ENCODE measurements at regions not wholly inside any gene's neighbourhood (a gene's known extent, or its start where the extent isn't known, plus 50 kb on each side); places are given as distances from the start of the nearest gene placed in this dataset.

DNA sequence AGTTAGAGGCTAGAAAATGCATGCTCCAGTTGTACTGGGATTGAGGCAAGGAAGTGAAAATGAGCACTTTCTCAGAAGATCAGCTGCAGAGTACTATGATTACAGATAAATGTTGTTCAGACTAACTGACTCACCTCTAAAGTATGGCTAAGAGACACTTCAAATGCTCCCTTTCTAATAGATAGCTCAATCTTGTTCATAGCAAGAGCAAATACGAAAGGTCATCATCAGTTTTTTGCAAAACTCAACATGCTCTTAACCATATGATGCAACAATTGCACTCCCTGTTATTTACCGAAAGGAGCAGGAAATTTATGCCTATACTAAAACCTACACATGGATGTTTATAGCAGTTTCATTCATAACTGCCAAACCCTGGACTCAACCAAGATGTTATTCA, 838.4 kb upstream of the INTU start:
- no peak overlapping the region for H3K4me3 ChIP-seq (replicated peaks in 1 of 3; ENCODE audit: insufficient read depth in 1 of 3, low read depth in 2 of 3, low read length in 3 of 3)
- TF ChIP-seq, protein P1, sequence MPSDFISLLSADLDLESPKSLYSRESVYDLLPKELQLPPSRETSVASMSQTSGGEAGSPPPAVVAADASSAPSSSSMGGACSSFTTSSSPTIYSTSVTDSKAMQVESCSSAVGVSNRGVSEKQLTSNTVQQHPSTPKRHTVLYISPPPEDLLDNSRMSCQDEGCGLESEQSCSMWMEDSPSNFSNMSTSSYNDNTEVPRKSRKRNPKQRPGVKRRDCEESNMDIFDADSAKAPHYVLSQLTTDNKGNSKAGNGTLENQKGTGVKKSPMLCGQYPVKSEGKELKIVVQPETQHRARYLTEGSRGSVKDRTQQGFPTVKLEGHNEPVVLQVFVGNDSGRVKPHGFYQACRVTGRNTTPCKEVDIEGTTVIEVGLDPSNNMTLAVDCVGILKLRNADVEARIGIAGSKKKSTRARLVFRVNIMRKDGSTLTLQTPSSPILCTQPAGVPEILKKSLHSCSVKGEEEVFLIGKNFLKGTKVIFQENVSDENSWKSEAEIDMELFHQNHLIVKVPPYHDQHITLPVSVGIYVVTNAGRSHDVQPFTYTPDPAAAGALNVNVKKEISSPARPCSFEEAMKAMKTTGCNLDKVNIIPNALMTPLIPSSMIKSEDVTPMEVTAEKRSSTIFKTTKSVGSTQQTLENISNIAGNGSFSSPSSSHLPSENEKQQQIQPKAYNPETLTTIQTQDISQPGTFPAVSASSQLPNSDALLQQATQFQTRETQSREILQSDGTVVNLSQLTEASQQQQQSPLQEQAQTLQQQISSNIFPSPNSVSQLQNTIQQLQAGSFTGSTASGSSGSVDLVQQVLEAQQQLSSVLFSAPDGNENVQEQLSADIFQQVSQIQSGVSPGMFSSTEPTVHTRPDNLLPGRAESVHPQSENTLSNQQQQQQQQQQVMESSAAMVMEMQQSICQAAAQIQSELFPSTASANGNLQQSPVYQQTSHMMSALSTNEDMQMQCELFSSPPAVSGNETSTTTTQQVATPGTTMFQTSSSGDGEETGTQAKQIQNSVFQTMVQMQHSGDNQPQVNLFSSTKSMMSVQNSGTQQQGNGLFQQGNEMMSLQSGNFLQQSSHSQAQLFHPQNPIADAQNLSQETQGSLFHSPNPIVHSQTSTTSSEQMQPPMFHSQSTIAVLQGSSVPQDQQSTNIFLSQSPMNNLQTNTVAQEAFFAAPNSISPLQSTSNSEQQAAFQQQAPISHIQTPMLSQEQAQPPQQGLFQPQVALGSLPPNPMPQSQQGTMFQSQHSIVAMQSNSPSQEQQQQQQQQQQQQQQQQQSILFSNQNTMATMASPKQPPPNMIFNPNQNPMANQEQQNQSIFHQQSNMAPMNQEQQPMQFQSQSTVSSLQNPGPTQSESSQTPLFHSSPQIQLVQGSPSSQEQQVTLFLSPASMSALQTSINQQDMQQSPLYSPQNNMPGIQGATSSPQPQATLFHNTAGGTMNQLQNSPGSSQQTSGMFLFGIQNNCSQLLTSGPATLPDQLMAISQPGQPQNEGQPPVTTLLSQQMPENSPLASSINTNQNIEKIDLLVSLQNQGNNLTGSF (CRISPR knock-in tag; IDR thresholded peaks at IDR 0.05), result no peak
- TF ChIP-seq PHF5A (CRISPR knock-in tag; IDR thresholded peaks at IDR 0.05; ENCODE audit: low read depth, unreplicated experiment) (no peak), ZNF687 (CRISPR knock-in tag; IDR thresholded peaks at IDR 0.05) (no peak), CEBPB (IDR thresholded peaks at IDR 0.05; ENCODE audit: borderline replicate concordance, low read depth, low read length) (peak; percentile 27; the same call in 1 of the 2 replicates), TEAD2 (CRISPR knock-in tag; IDR thresholded peaks at IDR 0.05) (no peak), RXRB (CRISPR knock-in tag; IDR thresholded peaks at IDR 0.05; ENCODE audit: borderline replicate concordance) (no peak), XRCC5 (optimal IDR thresholded peaks at IDR 0.05; ENCODE audit: low read length) (no peak)
- TF ChIP-seq, protein P2, sequence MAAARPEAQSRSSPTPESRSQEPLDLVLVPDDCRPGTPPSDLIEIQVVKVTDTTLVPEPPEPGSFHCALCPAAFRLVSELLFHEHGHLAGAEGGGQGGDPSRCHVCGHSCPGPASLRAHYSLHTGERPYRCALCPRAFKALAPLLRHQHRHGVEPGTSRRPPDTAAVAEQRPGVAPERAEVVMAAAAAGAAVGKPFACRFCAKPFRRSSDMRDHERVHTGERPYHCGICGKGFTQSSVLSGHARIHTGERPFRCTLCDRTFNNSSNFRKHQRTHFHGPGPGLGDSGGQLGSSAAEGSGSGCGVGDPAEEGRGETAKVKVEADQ (CRISPR knock-in tag; IDR thresholded peaks at IDR 0.05; ENCODE audit: borderline replicate concordance), result no peak
- H3K9ac ChIP-seq (ENCODE audit: insufficient read depth, low read depth, low read length), result no peak overlapping the region
- no peak overlapping the region for H3K27ac ChIP-seq (ENCODE audit: extremely low read length, insufficient read depth, low read length)
- H3K4me1 ChIP-seq (ENCODE audit: insufficient read depth, low read length), result no peaks in the 10 kb centered on the region
- no peaks in the 10 kb centered on the region for H3K79me2 ChIP-seq (ENCODE audit: insufficient read depth, low read length)
- in situ Hi-C loops (cut with HindIII; ENCODE audit: extremely low pct_ligation_motif_present, low pct_unique_long_range_greater_than_20kb) (no loop called here), intact Hi-C loops (cut with micrococcal nuclease; ENCODE audit: unreplicated experiment) (no loop called here)
- FAIRE-seq, result no peak
- no peaks in the 10 kb centered on the region for H4K20me1 ChIP-seq (ENCODE audit: insufficient read depth, low read length)
- no peak for ATAC-seq
- no TSS peak for BruUV-seq (replicated peaks)
- no peaks in the 10 kb centered on the region for H3K9me3 ChIP-seq (ENCODE audit: low read length)
- WGBS (ENCODE audit: low lambda C conversion rate), result 7% methylated on average over 2 of the region's 2 CpGs
- H3K4me2 ChIP-seq (ENCODE audit: low read depth, low read length), result no peak overlapping the region
- H3K36me3 ChIP-seq (replicated peaks in 1 of 2; ENCODE audit: control insufficient read depth in 1 of 2, insufficient read depth in 2 of 2, low read length in 2 of 2), result no peaks in the 10 kb centered on the region
- POLR2A ChIA-PET, result no interaction called here
- no peaks in the 10 kb centered on the region for H3K27me3 ChIP-seq (ENCODE audit: control insufficient read depth in 1 of 2, insufficient read depth in 2 of 2, low read length in 2 of 2)
- H2AFZ ChIP-seq (ENCODE audit: low read length), result no peak overlapping the region
- no peak for DNase-seq (ENCODE audit: low spot score)
- CTCF ChIA-PET (ENCODE audit: low intra/inter-chr PET ratio, low total read pairs), result no interaction called here
